GM18511 (cell line): ENCODE measurements at regions not wholly inside any gene's neighbourhood (a gene's known extent, or its start where the extent isn't known, plus 50 kb on each side); places are given as distances from the start of the nearest gene placed in this dataset.
A peak's percentile ranks its signal among the peaks of the same experiment; 100 is the strongest.
"Not testable (repeated sequence)": the region's sequence is repeated elsewhere in the genome, so short reads cannot be mapped to it uniquely, and the experiment has no call there.

ENCODE experiments used
- ATAC-seq: cut with Tn5 transposase; IDR thresholded peaks from one replicate; pipeline ENCODE4 v1.9.1; 2021; ENCODE audit warnings: mild to moderate bottlenecking, moderate library complexity; ENCODE audit not compliant: unreplicated experiment

- no peak for ATAC-seq
Measured at GRCh38 chr10:57353403-57354003, 914.2 kb downstream of the IPMK start.

DNA sequence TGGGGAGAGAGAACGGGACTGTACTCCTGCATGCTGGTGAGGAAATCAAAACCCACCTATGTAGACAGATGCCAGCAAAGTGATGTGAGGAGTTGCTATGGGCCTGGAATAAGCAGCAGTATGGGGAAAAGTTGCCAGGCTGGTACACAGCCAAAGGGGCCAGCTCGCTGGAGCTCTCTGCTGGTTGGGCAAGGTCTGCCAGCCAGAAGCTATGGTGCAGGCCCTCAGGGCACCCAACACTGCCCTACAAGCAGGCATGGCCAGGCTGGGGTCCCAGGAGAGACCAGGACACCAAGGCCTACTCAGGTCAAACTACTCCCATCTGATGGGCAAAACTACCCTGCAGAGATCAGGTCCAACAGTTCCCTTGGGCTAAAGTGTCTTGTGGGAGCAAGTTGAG lies 916.6 kb downstream of the IPMK start:
- ATAC-seq, result no peak

- no peak for ATAC-seq
Measured at GRCh38 chr10:57341294-57341693, 926.4 kb downstream of the IPMK start.

DNA sequence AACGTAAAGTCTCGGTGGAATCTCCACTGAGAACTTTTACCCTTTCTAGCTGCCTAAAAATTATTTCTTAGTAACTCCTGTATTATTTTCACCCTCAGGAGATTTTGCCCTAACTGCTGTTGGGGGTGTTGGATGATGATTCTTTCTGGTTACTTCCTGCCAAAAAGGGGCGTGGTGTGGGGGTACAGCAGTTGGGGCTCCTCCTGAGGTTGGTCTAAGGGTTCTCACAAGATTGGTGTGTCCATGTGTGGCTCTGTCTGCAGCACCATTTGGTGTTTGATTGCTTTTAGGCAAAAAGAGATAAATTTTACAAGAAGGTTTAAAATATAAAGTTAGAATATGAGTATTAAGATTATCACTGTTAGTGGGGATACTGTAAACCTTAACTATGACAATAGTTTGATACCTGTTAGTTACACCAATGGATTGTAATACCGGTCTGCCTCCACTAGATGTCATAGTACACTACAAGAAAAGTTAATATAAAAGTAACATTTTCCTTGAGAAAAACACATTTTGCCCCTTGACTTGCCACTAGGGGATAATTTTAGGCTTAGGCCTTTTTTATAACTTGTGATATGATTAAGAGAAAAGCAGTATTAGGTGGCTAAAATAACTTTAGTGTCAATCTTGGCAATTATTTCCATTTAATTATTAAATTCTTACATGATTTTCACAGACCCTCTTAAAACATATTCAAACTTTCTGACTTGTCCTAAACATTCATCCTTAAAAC lies 928.7 kb downstream of the IPMK start:
- ATAC-seq, result peak; percentile 78

DNA sequence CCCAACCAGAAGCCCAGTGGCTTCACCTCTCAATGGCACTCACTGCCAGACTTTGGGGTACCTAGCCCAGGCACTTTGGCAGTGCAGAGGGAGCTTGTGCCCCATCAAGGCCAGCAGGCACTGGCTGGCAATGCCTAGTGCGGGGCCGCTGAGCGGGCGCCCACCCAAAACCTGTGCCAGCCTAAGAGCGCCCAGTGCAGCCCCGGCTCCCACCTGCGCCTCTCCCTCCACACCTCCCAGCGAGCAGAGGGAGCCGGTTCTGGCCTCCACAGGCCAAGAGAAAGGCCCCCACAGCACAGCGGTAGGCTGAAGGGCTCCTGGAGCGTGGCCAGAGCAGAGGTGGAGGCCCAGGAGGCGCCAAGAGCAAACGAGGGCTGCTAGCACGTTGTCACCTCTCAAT lies 930.8 kb downstream of the IPMK start:
- ATAC-seq, result no peak

- ATAC-seq, result no peak
Measured at GRCh38 chr10:57336341-57336740, 931.4 kb downstream of the IPMK start.

GRCh38 chr10:57334523-57334922 lies 933.2 kb downstream of the IPMK start:
- ATAC-seq, result no peak

DNA sequence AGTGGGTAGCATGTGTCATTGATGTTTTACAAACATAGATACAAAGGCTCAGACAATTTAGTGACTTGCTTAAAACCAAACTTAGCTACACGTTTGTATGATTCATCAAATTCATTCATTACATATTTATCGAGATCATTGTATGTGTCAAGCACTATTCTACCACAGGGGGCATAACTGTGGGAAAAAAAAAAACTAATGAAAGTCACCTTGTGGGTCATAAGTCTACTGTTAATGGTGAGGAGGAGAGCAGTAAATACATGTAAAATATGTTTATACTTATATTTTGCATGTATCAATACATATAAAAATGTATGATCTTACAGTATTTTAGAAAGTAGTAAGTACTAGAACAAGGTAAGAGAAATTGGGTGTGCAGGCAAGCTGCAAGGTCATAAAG lies 933.8 kb downstream of the IPMK start:
- no peak for ATAC-seq

GRCh38 chr10:57321400-57321854 lies 946.3 kb downstream of the IPMK start:
- ATAC-seq, result not testable (repeated sequence)

GRCh38 chr10:57320416-57320815 lies 947.3 kb downstream of the IPMK start:
- ATAC-seq, result no peak

GRCh38 chr10:57314046-57314445 lies 953.0 kb upstream of the ZWINT start:
- ATAC-seq, result no peak

GRCh38 chr10:57303566-57303965 lies 942.5 kb upstream of the ZWINT start:
- ATAC-seq, result no peak

DNA sequence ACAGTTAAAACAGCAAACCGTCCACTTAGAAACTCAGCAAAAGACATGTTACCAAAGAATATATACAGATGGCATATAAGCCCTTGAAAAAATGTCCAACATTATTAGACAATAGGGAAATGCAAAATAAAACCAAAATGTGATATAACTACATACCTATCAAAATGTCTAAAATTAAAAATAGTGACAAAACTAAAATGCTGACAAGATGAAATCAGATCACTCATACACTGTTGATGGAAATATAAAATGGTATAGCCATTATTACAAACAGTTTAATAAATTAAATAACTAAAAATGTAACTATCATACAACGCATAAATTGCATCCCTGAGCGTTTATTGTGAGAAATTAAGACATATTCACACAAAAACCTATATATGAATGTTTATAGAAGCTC lies 939.7 kb upstream of the ZWINT start:
- no peak for ATAC-seq

- no peak for ATAC-seq
Measured at GRCh38 chr10:57294698-57295097, 933.6 kb upstream of the ZWINT start.

GRCh38 chr10:57288754-57289153 lies 927.7 kb upstream of the ZWINT start:
- ATAC-seq, result no peak

DNA sequence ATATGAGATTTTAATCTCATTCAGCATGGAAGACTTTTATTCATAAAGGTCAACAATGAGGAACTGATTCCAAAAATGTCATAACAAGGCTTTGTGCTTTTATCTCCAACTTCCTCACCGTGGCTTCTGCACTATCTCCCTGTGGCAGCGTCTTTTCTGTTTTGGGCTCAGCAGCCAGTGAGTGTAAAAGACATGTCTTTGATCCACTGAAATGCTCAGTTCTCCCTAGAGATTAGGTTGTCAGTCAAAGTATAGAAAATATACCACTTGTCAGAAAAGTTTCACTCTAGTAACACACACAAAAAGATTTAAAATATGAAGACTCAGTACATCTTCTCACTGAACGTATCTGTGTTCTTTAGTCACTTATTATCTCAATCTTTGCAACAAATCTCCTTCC lies 901.8 kb upstream of the ZWINT start:
- ATAC-seq, result no peak

GRCh38 chr10:57260175-57260574 lies 899.1 kb upstream of the ZWINT start:
- no peak for ATAC-seq

GRCh38 chr10:57249615-57250281 lies 888.7 kb upstream of the ZWINT start:
- no peak for ATAC-seq

DNA sequence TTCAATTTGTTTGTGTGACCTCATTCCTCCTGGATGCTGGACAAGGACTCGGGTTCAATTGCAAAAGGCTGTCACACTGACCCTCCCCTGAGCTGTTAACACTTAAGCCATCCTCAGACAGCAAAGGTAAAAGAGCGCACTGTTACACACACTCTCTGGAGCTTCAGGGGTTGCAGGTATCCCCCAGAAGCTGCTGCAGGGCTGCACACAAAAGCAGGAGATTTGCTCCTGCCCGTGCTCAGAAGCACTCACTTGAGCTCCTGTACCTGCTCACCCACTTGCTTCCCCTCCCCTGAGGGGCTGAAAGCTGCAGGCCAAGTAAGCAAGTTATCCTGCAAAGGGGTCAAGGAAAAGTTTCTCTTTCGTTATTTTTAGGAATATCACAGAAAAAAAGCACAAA lies 886.2 kb upstream of the ZWINT start:
- no peak for ATAC-seq

GRCh38 chr10:57225920-57226319 lies 864.9 kb upstream of the ZWINT start:
- no peak for ATAC-seq

DNA sequence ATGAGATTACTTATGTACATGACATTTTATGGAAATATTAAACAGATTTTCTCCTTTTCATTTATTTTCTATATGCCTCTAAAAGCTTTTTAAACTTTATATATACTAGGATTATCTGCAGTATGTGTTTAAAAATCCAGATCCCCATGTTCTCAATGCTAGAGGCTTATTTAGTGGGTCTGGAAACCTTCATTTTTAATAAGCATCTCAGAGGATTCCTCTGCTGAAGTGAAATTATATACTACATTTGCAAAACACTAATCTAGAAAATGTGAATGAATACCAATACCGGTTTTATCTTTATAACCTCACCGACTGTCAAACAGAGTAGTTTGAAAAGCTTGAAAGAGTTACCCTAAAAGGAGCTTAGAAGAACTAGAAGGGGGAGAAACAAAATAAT lies 863.8 kb upstream of the ZWINT start:
- no peak for ATAC-seq

- no peak for ATAC-seq
Measured at GRCh38 chr10:57222603-57223002, 861.5 kb upstream of the ZWINT start.
